Activated CD8-positive, alpha-beta memory T cell treated with anti-CD3 and anti-CD28 coated beads, Interleukin-2, amount 10 ng/mL, durations not matched to agents 7 days and 5 days (primary cell): ENCODE measurements at regions not wholly inside any gene's neighbourhood (a gene's known extent, or its start where the extent isn't known, plus 50 kb on each side); places are given as distances from the start of the nearest gene placed in this dataset.

Source experiments
- ATAC-seq: fragments of 150-1000 bp; cut with Tn5 transposase; one replicate; pipeline ENCODE4 v1.10.0; 2021; ENCODE audit warnings: moderate library complexity
- CTCF ChIA-PET: fragments of 350-600 bp; sonication (Branson Sonifier 250); formaldehyde crosslinking; loops from one replicate; lab custom pipeline; 2021; ENCODE audit warnings: antibody characterized with exemption; lab: Charles Lee
- DNase-seq: peaks from one replicate; pipeline ENCODE4 v3.0.0-alpha.2; 2020
- H3K27ac Mint-ChIP-seq: one replicate; pipeline ENCODE4 v1.8.0; 2021; ENCODE audit warnings: mild to moderate bottlenecking, mixed read lengths
- H3K27me3 Mint-ChIP-seq: one replicate; pipeline ENCODE4 v1.8.0; 2021; ENCODE audit warnings: mixed read lengths
- H3K36me3 Mint-ChIP-seq: one replicate; pipeline ENCODE4 v1.8.0; 2021; ENCODE audit warnings: mild to moderate bottlenecking, mixed read lengths
- H3K4me1 Mint-ChIP-seq: one replicate; pipeline ENCODE4 v1.8.0; 2021; ENCODE audit warnings: mixed read lengths
- H3K4me3 Mint-ChIP-seq: one replicate; pipeline ENCODE4 v1.8.0; 2021; ENCODE audit warnings: mild to moderate bottlenecking, moderate library complexity, mixed read lengths
- H3K9me3 Mint-ChIP-seq: one replicate; pipeline ENCODE4 v1.8.0; 2022; ENCODE audit warnings: low read depth, mixed read lengths

DNA sequence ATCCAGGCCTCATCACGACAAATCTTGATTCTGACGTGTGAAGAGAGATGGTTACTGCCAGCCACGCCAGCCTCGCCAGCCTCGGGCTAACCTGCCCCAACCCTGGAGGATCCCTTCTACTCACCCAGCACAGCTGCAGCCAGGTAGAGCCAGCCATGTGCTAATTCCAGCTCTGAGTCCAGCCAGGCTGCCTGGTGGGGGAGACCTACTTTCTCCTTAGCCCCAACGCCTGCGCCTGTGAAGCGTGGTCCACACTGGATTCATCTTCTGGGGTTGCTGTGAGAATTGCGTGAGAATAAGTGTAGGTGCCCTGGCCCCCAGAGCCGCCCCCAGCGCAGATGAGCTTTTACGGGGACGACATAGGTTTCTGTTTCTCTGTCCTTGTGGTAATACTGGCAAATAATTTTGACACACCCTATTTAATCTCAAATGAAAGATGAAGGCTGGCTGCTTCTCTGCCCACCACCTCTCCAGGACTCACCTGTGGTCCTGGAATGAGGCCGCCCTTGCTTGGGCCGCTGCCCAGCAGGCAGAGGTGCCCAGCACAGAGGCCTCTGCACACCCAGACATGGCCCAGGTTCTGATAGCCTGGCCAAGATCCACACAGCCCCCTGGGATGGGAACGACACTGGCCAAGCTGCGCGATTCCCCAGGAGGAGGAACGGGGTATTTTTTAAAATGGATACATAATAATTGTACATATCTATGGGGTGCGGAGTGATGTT lies 528.4 kb downstream of the TBC1D22A start:
- CTCF ChIA-PET = no interaction called here
- H3K4me1 Mint-ChIP-seq = no peaks in the 10 kb centered on the region
- no peaks in the 10 kb centered on the region for H3K36me3 Mint-ChIP-seq
- H3K27me3 Mint-ChIP-seq = no peaks in the 10 kb centered on the region
- no peaks in the 10 kb centered on the region for H3K9me3 Mint-ChIP-seq
- no peak overlapping the region for H3K27ac Mint-ChIP-seq
- ATAC-seq (no peak), DNase-seq (no peak)
- no peak overlapping the region for H3K4me3 Mint-ChIP-seq

DNA sequence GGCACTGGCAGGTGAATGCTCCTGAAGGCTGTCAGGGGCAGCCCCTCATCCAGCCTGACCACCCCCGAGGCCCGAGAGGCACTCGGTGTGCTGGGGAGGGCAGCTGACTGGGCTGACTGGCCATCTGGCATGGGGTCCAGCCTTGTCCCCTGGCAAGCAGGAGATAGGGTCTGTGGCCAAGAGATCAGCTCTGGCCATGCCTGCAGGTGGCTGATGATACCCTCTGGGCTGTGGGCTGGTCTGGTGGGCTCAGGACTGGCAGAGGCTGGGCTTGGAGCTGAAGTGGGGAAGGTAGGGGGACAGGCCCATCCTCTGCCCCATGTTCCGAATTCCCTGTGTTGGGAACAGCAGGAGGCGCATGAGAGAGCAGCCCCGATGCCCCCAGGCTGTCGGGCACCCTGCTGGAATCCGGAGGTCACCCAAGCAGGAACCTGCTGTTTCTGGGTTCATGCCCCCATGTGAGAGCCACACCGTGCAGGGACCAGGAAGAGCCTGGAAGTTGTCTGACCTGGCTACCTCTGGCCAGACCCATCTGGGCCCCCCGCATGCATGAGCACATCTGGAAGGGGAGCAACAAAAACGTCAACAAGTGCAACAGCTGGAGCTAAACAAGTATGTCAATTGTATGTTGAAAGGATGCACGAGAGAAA lies 527.0 kb downstream of the TBC1D22A start:
- CTCF ChIA-PET = no interaction called here
- H3K4me3 Mint-ChIP-seq = no peak overlapping the region
- no peaks in the 10 kb centered on the region for H3K9me3 Mint-ChIP-seq

DNA sequence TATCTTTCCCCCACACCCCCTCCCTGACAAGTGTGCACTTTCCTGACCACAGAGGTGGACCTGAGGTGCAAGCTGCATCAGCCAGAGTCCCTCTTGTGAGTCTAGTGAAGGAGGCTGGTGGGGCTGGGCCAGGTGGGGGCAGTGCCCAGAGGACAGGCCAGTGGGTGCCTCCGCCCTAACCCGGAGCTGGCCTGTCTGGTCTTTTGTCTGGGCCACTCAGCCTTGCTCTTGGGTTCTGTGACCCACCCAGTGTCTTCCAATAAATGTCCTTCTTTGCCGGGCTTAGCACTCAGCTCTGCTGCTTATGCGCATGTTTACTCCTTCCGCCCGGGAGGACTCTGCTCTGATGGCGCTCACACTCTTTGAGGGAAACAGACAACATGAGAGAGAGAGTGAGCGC lies 526.2 kb downstream of the TBC1D22A start:
- CTCF ChIA-PET = no interaction called here
- H3K9me3 Mint-ChIP-seq = no peaks in the 10 kb centered on the region
- ATAC-seq (no peak), DNase-seq (no peak)
- H3K27me3 Mint-ChIP-seq = no peaks in the 10 kb centered on the region
- H3K27ac Mint-ChIP-seq = no peak overlapping the region
- no peaks in the 10 kb centered on the region for H3K36me3 Mint-ChIP-seq
- no peak overlapping the region for H3K4me3 Mint-ChIP-seq
- no peaks in the 10 kb centered on the region for H3K4me1 Mint-ChIP-seq

More for the DNA sequence above, 527.0 kb downstream of the TBC1D22A start:
- no peak overlapping the region for H3K27ac Mint-ChIP-seq
- no peaks in the 10 kb centered on the region for H3K27me3 Mint-ChIP-seq
- H3K4me1 Mint-ChIP-seq = no peaks in the 10 kb centered on the region
- no peak for DNase-seq
- no peak for ATAC-seq
- no peaks in the 10 kb centered on the region for H3K36me3 Mint-ChIP-seq

DNA sequence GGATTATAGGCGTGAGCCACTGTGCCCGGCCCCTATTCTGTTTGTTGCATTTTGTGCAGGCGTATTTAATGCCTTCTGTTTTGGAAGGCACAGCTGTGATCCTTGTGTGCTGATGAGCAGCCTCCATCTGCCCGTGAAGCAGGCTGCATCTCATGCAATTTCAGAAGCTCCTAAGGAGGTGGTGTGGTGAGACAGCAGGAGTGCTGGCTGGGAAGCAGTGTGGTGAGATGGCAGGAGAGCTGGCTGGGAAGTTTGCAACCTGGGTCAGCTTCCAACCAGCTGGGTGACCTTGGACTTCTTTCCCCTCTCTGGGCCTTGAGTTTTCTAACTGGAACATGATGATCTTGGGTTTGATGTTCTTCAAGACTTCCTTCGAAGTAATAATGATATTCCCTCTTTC lies 525.1 kb downstream of the TBC1D22A start:
- Mint-ChIP-seq H3K9me3 (no peaks in the 10 kb centered on the region), H3K4me3 (no peak overlapping the region), H3K4me1 (no peaks in the 10 kb centered on the region), H3K27ac (no peak overlapping the region), H3K36me3 (no peaks in the 10 kb centered on the region), H3K27me3 (no peaks in the 10 kb centered on the region)
- ATAC-seq (no peak), DNase-seq (no peak)
- CTCF ChIA-PET = no interaction called here

DNA sequence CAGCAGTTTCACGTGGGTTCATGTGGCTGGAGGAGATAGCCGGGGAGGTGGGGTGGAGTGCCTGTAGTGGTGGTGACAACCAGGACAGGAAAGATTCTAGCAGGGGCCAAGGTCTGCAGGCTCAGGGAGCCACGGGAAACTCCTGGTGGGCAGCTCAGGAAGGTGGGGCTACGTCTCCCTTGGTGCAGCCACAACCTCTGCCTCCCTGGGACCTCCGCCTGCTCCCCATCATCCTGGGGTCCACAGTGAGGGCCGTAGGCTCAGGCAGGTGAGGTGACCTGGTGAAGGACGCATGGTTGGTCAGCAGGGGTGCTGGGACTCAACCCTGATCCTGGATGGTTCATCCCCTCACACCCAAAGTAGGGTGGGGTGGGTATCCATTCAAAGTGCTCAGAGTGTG lies 524.1 kb downstream of the TBC1D22A start:
- Mint-ChIP-seq H3K36me3 (no peaks in the 10 kb centered on the region), H3K9me3 (no peaks in the 10 kb centered on the region), H3K4me3 (no peak overlapping the region), H3K27me3 (no peaks in the 10 kb centered on the region), H3K4me1 (no peaks in the 10 kb centered on the region), H3K27ac (no peak overlapping the region)
- CTCF ChIA-PET = no interaction called here
- DNase-seq = no peak
- no peak for ATAC-seq

DNA sequence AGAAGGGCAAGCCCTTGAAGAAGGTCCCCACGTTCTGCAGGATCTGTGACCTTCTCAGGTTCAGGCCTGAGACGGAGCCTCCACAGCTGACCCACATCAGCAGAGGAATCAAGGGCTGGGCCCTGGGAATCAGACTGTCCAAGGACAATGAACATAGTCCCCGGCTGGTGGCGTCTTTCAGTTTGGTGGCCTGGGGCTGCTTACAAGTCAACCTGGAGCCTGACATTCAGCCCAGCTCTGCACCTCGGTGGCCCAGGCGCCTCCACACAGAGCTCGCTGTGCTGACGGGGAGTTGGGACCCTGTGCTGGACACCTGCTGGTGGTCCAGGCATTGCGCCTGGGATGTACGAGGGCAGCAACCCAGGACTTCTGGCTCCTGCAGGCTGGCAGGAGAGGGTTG lies 523.5 kb downstream of the TBC1D22A start:
- H3K27ac Mint-ChIP-seq = no peak overlapping the region
- no peaks in the 10 kb centered on the region for H3K27me3 Mint-ChIP-seq
- no peaks in the 10 kb centered on the region for H3K4me1 Mint-ChIP-seq
- CTCF ChIA-PET = no interaction called here
- no peak overlapping the region for H3K4me3 Mint-ChIP-seq
- DNase-seq = no peak
- ATAC-seq = no peak
- no peaks in the 10 kb centered on the region for H3K9me3 Mint-ChIP-seq
- no peaks in the 10 kb centered on the region for H3K36me3 Mint-ChIP-seq

DNA sequence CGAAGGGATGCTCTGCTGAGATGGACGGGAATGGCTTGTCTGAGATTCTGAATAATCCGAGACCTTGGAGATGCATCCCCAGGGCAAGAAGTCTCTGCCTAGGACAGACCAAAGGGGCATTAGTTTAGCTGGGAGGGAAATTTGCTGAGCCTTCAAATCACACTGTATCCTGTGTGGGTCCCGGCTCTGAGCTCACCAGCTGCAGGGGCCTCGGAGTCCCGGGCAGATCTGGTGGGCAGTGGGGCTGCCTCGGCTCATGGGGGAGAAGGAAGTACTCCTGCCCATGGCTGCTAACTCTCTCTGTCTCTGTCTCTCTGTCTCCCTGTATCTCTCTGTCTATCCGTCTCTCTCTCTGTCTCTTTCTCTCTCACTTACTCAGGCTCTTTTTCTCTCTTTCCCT lies 522.4 kb downstream of the TBC1D22A start:
- Mint-ChIP-seq H3K4me3 (no peak overlapping the region), H3K9me3 (no peaks in the 10 kb centered on the region), H3K4me1 (no peaks in the 10 kb centered on the region), H3K36me3 (no peaks in the 10 kb centered on the region), H3K27me3 (no peaks in the 10 kb centered on the region), H3K27ac (no peak overlapping the region)
- ATAC-seq = no peak
- CTCF ChIA-PET = no interaction called here
- DNase-seq = no peak

DNA sequence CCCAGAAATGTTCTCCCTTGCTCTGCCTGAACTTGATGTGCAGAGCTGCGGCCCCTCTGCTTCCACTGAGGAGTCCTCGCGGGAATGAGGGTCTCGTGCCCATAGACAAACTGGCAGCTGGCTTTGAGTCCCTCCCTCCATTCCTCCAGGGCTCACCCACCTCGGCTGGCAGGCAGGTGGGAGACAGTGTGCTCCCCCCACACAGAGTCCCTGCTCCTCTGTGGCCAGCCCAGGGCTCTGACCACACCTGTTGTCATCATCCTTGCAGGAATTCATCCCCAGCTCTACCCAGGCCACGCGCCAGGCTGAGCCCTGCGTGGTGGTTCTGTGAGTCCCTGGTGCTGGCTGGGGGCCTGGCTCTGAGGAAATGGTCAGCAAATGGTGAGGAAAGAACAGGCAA lies 521.9 kb downstream of the TBC1D22A start:
- CTCF ChIA-PET = no interaction called here
- DNase-seq = no peak
- Mint-ChIP-seq H3K36me3 (no peaks in the 10 kb centered on the region), H3K9me3 (no peaks in the 10 kb centered on the region), H3K27ac (no peak overlapping the region), H3K27me3 (no peaks in the 10 kb centered on the region), H3K4me1 (no peaks in the 10 kb centered on the region), H3K4me3 (no peak overlapping the region)
- no peak for ATAC-seq

DNA sequence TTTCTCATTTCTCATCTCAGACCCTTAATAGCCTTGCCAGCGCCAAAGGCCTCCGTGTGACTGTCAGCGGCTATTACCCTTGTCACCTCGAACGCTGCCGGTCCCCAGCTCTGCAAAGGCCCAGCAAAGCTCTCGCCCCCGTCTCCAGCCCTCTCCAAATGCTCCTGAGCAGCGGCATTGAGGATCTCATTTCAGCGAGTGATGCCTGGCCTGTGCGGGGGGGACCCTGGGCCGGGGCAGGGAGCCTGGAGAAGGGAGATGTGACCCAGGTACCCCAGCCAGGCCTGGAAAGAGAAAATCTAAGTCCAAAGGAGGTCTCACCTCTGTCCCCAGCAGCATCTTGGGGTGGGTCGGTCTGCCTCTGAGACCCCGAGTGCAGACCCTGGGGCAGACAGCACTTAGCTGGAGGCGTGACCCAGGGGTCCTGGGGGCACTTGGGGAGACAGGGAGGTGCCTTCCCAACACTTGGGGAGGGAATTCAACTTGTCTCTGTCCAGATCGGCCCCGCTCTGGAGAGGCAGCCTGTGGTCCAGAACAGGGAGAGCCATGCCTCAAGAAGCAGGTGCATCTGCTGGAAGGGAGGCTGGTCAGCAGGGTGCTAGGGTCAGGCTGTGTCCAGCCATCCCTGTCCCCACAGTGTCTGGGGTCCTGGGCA lies 521.3 kb downstream of the TBC1D22A start:
- H3K36me3 Mint-ChIP-seq = no peaks in the 10 kb centered on the region
- no peak overlapping the region for H3K27ac Mint-ChIP-seq
- no peaks in the 10 kb centered on the region for H3K27me3 Mint-ChIP-seq
- CTCF ChIA-PET = no interaction called here
- ATAC-seq (no peak), DNase-seq (no peak)
- no peaks in the 10 kb centered on the region for H3K4me1 Mint-ChIP-seq
- H3K4me3 Mint-ChIP-seq = no peak overlapping the region
- no peaks in the 10 kb centered on the region for H3K9me3 Mint-ChIP-seq

DNA sequence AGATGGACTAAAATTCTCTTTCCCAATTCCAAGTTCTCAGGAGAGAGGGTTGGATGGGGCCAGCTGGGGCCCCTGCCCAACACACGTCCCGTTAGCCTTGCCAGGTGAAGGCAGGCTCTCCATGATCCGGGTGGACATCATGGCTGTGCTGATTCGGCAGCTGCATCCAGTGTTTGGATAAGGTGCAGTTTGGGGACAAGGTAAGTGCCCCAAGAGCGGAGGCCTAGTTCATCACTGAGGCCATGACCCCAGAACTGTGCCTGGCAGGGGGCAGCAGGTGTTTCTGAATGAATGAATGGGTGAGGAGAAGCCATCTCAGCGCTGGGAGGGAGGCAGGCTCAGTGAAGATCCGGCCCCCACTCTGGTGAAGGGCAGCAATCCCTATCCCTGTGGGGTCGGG lies 520.4 kb downstream of the TBC1D22A start:
- Mint-ChIP-seq H3K4me1 (no peaks in the 10 kb centered on the region), H3K4me3 (no peak overlapping the region), H3K27ac (no peak overlapping the region), H3K36me3 (no peaks in the 10 kb centered on the region), H3K9me3 (no peaks in the 10 kb centered on the region), H3K27me3 (no peaks in the 10 kb centered on the region)
- ATAC-seq = no peak
- no peak for DNase-seq
- CTCF ChIA-PET = no interaction called here

DNA sequence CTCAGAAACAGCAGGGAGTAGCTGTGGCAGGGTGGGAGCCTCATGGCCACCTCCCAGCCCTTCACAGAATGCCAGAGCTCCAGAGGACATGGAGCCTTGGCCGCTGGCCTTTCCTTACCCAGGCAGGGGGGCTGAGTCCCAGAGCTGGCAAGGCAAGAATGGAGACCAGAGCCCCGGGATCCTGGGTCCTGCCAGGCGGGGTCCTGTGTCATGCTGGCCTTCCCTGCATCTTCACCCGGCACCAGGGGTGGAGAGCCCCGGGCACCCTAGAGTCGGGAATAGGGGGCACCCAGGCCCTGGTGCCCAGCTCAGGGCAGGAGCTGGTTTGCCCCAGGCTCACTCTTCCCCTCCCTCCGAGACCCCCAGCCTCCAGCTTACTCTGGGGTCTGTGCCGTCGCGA lies 519.9 kb downstream of the TBC1D22A start:
- no peak overlapping the region for H3K27ac Mint-ChIP-seq
- ATAC-seq (no peak), DNase-seq (no peak)
- no peaks in the 10 kb centered on the region for H3K36me3 Mint-ChIP-seq
- H3K4me3 Mint-ChIP-seq = no peak overlapping the region
- no peaks in the 10 kb centered on the region for H3K27me3 Mint-ChIP-seq
- no peaks in the 10 kb centered on the region for H3K4me1 Mint-ChIP-seq
- no peaks in the 10 kb centered on the region for H3K9me3 Mint-ChIP-seq
- CTCF ChIA-PET = no interaction called here

DNA sequence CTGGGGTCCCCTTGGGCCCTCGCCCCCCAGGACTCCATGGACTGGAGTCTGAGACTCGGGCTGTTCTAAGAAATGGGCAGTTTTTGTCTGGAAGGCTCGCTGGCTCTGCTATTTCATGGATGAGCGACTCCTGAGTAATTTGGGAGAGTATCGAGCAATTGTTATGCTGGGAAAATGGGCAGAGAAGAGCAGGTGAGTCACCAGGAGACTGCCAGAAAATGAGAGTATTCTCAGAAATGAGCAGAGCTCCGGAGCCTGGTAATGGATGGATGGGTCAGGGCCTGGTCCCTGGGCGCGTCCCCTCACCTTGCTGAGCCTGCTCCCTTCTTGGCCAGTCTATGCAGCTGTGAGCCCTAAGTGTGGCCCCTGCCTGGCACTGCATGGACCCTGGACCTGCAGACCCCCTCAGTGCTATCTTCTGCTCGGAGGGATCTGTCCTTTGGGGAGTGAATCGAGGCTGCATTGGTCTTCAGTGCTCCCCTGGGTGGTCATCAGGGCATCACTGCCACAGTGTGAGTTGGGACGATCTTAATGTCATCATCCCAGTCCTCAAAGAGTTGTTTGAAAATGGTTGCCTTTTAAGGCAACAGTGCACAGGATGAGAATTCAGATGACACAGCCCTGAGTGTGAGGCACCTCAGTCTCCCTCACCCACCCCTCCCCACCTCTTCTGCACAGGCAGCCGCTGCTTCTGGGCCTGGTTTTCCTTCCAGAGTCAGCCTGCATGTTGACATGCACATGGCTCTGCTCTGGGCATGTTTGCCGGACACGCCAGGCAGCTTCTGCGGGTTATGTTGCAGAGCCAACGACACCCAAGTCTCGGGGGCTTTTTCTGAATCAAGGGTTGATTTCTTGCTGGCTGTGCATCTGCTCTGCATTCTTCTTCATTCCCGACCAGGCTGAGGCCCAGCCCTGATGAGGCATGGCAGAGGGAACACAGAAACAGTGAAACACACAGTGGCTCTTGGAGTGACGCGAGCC lies 519.0 kb downstream of the TBC1D22A start:
- Mint-ChIP-seq H3K4me3 (no peak overlapping the region), H3K27me3 (no peaks in the 10 kb centered on the region), H3K4me1 (no peaks in the 10 kb centered on the region), H3K27ac (no peak overlapping the region), H3K9me3 (no peaks in the 10 kb centered on the region), H3K36me3 (no peaks in the 10 kb centered on the region)
- ATAC-seq = no peak
- CTCF ChIA-PET = no interaction called here
- DNase-seq = no peak

DNA sequence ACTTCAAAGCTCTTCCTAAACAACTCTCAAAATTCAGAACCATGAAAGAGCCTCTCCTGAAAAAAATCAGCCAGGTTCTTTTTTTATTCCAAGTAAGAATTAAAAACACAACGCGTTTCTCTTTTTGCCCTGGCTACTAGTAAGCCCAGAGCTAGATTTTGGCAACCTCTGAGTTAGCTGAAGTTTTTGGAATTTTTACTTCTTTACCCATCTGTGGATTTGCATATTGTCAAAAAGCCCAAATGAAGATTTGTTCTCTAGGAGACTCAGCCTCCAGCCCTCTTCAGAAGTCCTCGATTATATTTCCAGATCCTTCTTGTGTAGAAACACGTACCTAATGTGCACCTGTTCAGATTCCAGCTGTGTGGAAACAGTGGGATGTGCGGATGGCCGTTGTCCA lies 517.9 kb downstream of the TBC1D22A start:
- no peak overlapping the region for H3K27ac Mint-ChIP-seq
- H3K27me3 Mint-ChIP-seq = no peaks in the 10 kb centered on the region
- no peak overlapping the region for H3K4me3 Mint-ChIP-seq
- H3K4me1 Mint-ChIP-seq = no peaks in the 10 kb centered on the region
- ATAC-seq (no peak), DNase-seq (no peak)
- CTCF ChIA-PET = no interaction called here
- H3K36me3 Mint-ChIP-seq = no peaks in the 10 kb centered on the region
- no peaks in the 10 kb centered on the region for H3K9me3 Mint-ChIP-seq
